Endothelial cell (in vitro differentiated cells): ENCODE measurements at regions not wholly inside any gene's neighbourhood (a gene's known extent, or its start where the extent isn't known, plus 50 kb on each side); places are given as distances from the start of the nearest gene placed in this dataset.

Experiments
- DNase-seq: peaks from one replicate; pipeline ENCODE4 v3.0.0; 2021; ENCODE audit warnings: low spot score
- H3K27ac Mint-ChIP-seq: one replicate; pipeline ENCODE4 v1.8.0; 2021; ENCODE audit warnings: mixed read lengths, inconsistent platforms; ENCODE audit not compliant: unreplicated experiment
- H3K27me3 Mint-ChIP-seq: one replicate; pipeline ENCODE4 v1.8.0; 2021; ENCODE audit warnings: mild to moderate bottlenecking, moderate library complexity, mixed read lengths, inconsistent platforms; ENCODE audit not compliant: unreplicated experiment
- H3K36me3 Mint-ChIP-seq: one replicate; pipeline ENCODE4 v1.8.0; 2021; ENCODE audit warnings: mild to moderate bottlenecking, low read depth, mixed read lengths, inconsistent platforms; ENCODE audit not compliant: unreplicated experiment
- H3K4me1 Mint-ChIP-seq: one replicate; pipeline ENCODE4 v1.8.0; 2021; ENCODE audit warnings: mild to moderate bottlenecking, mixed read lengths, inconsistent platforms; ENCODE audit not compliant: unreplicated experiment
- H3K4me3 Mint-ChIP-seq: one replicate; pipeline ENCODE4 v1.8.0; 2021; ENCODE audit warnings: mild to moderate bottlenecking, mixed read lengths, inconsistent platforms; ENCODE audit not compliant: unreplicated experiment
- H3K9me3 Mint-ChIP-seq: one replicate; pipeline ENCODE4 v1.8.0; 2021; ENCODE audit warnings: mixed read lengths, inconsistent platforms; ENCODE audit not compliant: unreplicated experiment
- CTCF ChIP-seq: fragments of 200-600 bp; sonication (generic); IDR thresholded peaks from one replicate; pipeline ENCODE4 v1.5.0; 2021; ENCODE audit warnings: antibody characterized with exemption; ENCODE audit not compliant: unreplicated experiment

GRCh38 chr17:52957411-52957810 lies 798.9 kb upstream of the CA10 start:
- Mint-ChIP-seq H3K4me1 (no peaks in the 10 kb centered on the region), H3K36me3 (no peaks in the 10 kb centered on the region), H3K9me3 (no peaks in the 10 kb centered on the region), H3K27me3 (no peaks in the 10 kb centered on the region), H3K4me3 (no peak overlapping the region), H3K27ac (no peak overlapping the region)
- no peak for DNase-seq
- TF ChIP-seq CTCF, result no peak

- no peak overlapping the region for H3K27ac Mint-ChIP-seq
- H3K4me1 Mint-ChIP-seq, result no peaks in the 10 kb centered on the region
- no peak overlapping the region for H3K4me3 Mint-ChIP-seq
- no peaks in the 10 kb centered on the region for H3K27me3 Mint-ChIP-seq
- TF ChIP-seq CTCF, result no peak
- H3K36me3 Mint-ChIP-seq, result no peaks in the 10 kb centered on the region
- H3K9me3 Mint-ChIP-seq, result no peaks in the 10 kb centered on the region
- DNase-seq, result no peak
Measured at GRCh38 chr17:52947418-52947817, 788.9 kb upstream of the CA10 start.

- no peaks in the 10 kb centered on the region for H3K9me3 Mint-ChIP-seq
- H3K4me1 Mint-ChIP-seq, result no peaks in the 10 kb centered on the region
- H3K36me3 Mint-ChIP-seq, result no peaks in the 10 kb centered on the region
- no peak for DNase-seq
- no peak for TF ChIP-seq CTCF
- no peak overlapping the region for H3K27ac Mint-ChIP-seq
- H3K4me3 Mint-ChIP-seq, result no peak overlapping the region
- no peaks in the 10 kb centered on the region for H3K27me3 Mint-ChIP-seq
Measured at GRCh38 chr17:52938623-52939230, 780.2 kb upstream of the CA10 start.

- Mint-ChIP-seq H3K4me3 (no peak overlapping the region), H3K9me3 (no peaks in the 10 kb centered on the region), H3K36me3 (no peaks in the 10 kb centered on the region), H3K27me3 (no peaks in the 10 kb centered on the region), H3K4me1 (no peaks in the 10 kb centered on the region), H3K27ac (no peak overlapping the region)
- no peak for TF ChIP-seq CTCF
- DNase-seq, result no peak
Measured at GRCh38 chr17:52930581-52930980, 772.1 kb upstream of the CA10 start.

- TF ChIP-seq CTCF, result no peak
Measured at GRCh38 chr17:52930145-52930544, 771.6 kb upstream of the CA10 start.

More at GRCh38 chr17:52930145-52930544, 771.6 kb upstream of the CA10 start:
- Mint-ChIP-seq H3K9me3 (no peaks in the 10 kb centered on the region), H3K4me1 (no peaks in the 10 kb centered on the region), H3K36me3 (no peaks in the 10 kb centered on the region), H3K27ac (no peak overlapping the region), H3K4me3 (no peak overlapping the region), H3K27me3 (no peaks in the 10 kb centered on the region)
- DNase-seq, result no peak
